ENCODE measurements at regions not wholly inside any gene's neighbourhood (a gene's known extent, or its start where the extent isn't known, plus 50 kb on each side); places are given as distances from the start of the nearest gene placed in this dataset.

GRCh38 chr2:235274023-235274422 lies 219.8 kb upstream of the AGAP1 start:
- intact Hi-C loops (cut with DNase I) = no loop called here

GRCh38 chr2:235277485-235277884 lies 216.4 kb upstream of the AGAP1 start:
- H3K4me1 ChIP-seq = no peaks in the 10 kb centered on the region
- no peak overlapping the region for H3K4me3 ChIP-seq
- no peak for DNase-seq (ENCODE audit: low spot score in 2 of 2)
- H3K27ac ChIP-seq = no peak overlapping the region
- TF ChIP-seq CTCF (IDR thresholded peaks at IDR 0.05) = no peak
- H3K27me3 ChIP-seq = no peaks in the 10 kb centered on the region
- H3K9me3 ChIP-seq = no peaks in the 10 kb centered on the region
- H3K36me3 ChIP-seq = no peaks in the 10 kb centered on the region
- intact Hi-C loops (cut with DNase I) = no loop called here

More at GRCh38 chr2:235274023-235274422, 219.8 kb upstream of the AGAP1 start:
- no peaks in the 10 kb centered on the region for H3K27me3 ChIP-seq
- no peaks in the 10 kb centered on the region for H3K9me3 ChIP-seq
- no peak for DNase-seq (ENCODE audit: low spot score in 2 of 2)
- H3K4me3 ChIP-seq = no peak overlapping the region
- TF ChIP-seq CTCF (IDR thresholded peaks at IDR 0.05) = no peak
- no peaks in the 10 kb centered on the region for H3K4me1 ChIP-seq
- no peaks in the 10 kb centered on the region for H3K36me3 ChIP-seq
- H3K27ac ChIP-seq = no peak overlapping the region

GRCh38 chr2:235278771-235279355 lies 215.0 kb upstream of the AGAP1 start:
- Histone ChIP-seq H3K36me3 (no peaks in the 10 kb centered on the region), H3K4me1 (no peaks in the 10 kb centered on the region), H3K4me3 (no peak overlapping the region), H3K9me3 (no peaks in the 10 kb centered on the region), H3K27me3 (no peaks in the 10 kb centered on the region), H3K27ac (no peak overlapping the region)
- DNase-seq (ENCODE audit: low spot score in 2 of 2) = no peak
- TF ChIP-seq CTCF (IDR thresholded peaks at IDR 0.05) = no peak
- intact Hi-C loops (cut with DNase I) = no loop called here

GRCh38 chr2:235279965-235280364 lies 213.9 kb upstream of the AGAP1 start:
- no peak for DNase-seq (ENCODE audit: low spot score in 2 of 2)
- Histone ChIP-seq H3K9me3 (no peaks in the 10 kb centered on the region), H3K4me3 (no peak overlapping the region), H3K27me3 (no peaks in the 10 kb centered on the region), H3K4me1 (no peaks in the 10 kb centered on the region), H3K36me3 (no peaks in the 10 kb centered on the region), H3K27ac (no peak overlapping the region)
- no peak for TF ChIP-seq CTCF (IDR thresholded peaks at IDR 0.05)
- intact Hi-C loops (cut with DNase I) = no loop called here

- Histone ChIP-seq H3K36me3 (no peaks in the 10 kb centered on the region), H3K4me1 (no peaks in the 10 kb centered on the region), H3K27me3 (no peaks in the 10 kb centered on the region), H3K9me3 (no peaks in the 10 kb centered on the region), H3K4me3 (no peak overlapping the region), H3K27ac (no peak overlapping the region)
- DNase-seq (ENCODE audit: low spot score in 2 of 2) = no peak
- no peak for TF ChIP-seq CTCF (IDR thresholded peaks at IDR 0.05)
- intact Hi-C loops (cut with DNase I) = no loop called here
Observed at GRCh38 chr2:235283246-235283645, 210.6 kb upstream of the AGAP1 start.
